ENCODE measurements at regions not wholly inside any gene's neighbourhood (a gene's known extent, or its start where the extent isn't known, plus 50 kb on each side); places are given as distances from the start of the nearest gene placed in this dataset.

- H2BK15ac ChIP-seq (ENCODE audit: low read depth, low read length), result no peak overlapping the region
- H3K23me2 ChIP-seq (ENCODE audit: insufficient read length, low read depth, low read length, poor library complexity, severe bottlenecking), result no peaks in the 10 kb centered on the region
- no peaks in the 10 kb centered on the region for H3K79me1 ChIP-seq (ENCODE audit: insufficient read depth, low read depth, low read length, poor library complexity, severe bottlenecking)
- H3K27ac ChIP-seq (ENCODE audit: insufficient read length, low read depth, low read length), result no peak overlapping the region
- no peak overlapping the region for H3K4me2 ChIP-seq (ENCODE audit: insufficient read depth, insufficient read length, low read length)
- H3K4ac ChIP-seq (ENCODE audit: low read depth, low read length), result no peak overlapping the region
- Mint-ChIP-seq H3K9me3 (no peaks in the 10 kb centered on the region), H3K4me3 (no peak overlapping the region), H3K36me3 (ENCODE audit: insufficient read depth in 1 of 3, low read depth in 3 of 3) (no peaks in the 10 kb centered on the region), H3K4me1 (peaks cover 36 to 40% of the 10 kb centered on the region in 2 experiments), H3K27ac (no peak overlapping the region; a peak in 1 of 7 replicates), H3K27me3 (ENCODE audit: low read depth) (peaks cover 2% of the 10 kb centered on the region; the same call in 1 of the 2 replicates)
- H4K20me1 ChIP-seq (ENCODE audit: control insufficient read depth, insufficient read depth, insufficient read length), result no peaks in the 10 kb centered on the region
- H2BK20ac ChIP-seq (ENCODE audit: low read depth, low read length, poor library complexity, severe bottlenecking), result no peak overlapping the region
- no peak overlapping the region for H2BK5ac ChIP-seq (ENCODE audit: insufficient read length, low read length)
- no peak overlapping the region for H4K8ac ChIP-seq (replicated peaks; ENCODE audit: insufficient read length, low read depth, low read length)
- H3K23ac ChIP-seq (ENCODE audit: insufficient read length, low read depth, low read length), result no peak overlapping the region
- H3K9me3 ChIP-seq (ENCODE audit: control insufficient read depth, low read depth, low read length), result no peaks in the 10 kb centered on the region
- no peak overlapping the region for H3K18ac ChIP-seq (ENCODE audit: insufficient read length, low read depth, low read length)
- no peak overlapping the region for H3K9ac ChIP-seq (ENCODE audit: extremely low read depth, insufficient read length, low read length)
- H3T11ph ChIP-seq (ENCODE audit: low read length), result no peak overlapping the region
- H3K79me2 ChIP-seq (ENCODE audit: insufficient read depth, low read length), result no peaks in the 10 kb centered on the region
- H3K14ac ChIP-seq (ENCODE audit: insufficient read depth, low read length), result no peak overlapping the region
- H2BK120ac ChIP-seq (ENCODE audit: low read depth, low read length, poor library complexity, severe bottlenecking), result no peak overlapping the region
- H4K5ac ChIP-seq (ENCODE audit: insufficient read length, low read depth, low read length), result no peak overlapping the region
- H2BK12ac ChIP-seq (ENCODE audit: insufficient read length, low read depth, low read length), result no peak overlapping the region
- WGBS (ENCODE audit: extremely low coverage, insufficient read length, low lambda C conversion rate), result no CpG with 5 or more reads among the region's 6 CpGs
- no peak overlapping the region for H3K56ac ChIP-seq (ENCODE audit: insufficient read length, low read depth, low read length)
- H4K91ac ChIP-seq (ENCODE audit: insufficient read length, low read depth, low read length), result no peak overlapping the region
- TF ChIP-seq CTCF (conservative IDR thresholded peaks at IDR 0.05), result no peak
- H2AFZ ChIP-seq (ENCODE audit: low read length), result no peak overlapping the region
- H2AK5ac ChIP-seq (ENCODE audit: insufficient read length, low read length), result no peak overlapping the region
- no peaks in the 10 kb centered on the region for H3K4me1 ChIP-seq (ENCODE audit: insufficient read depth, low read length)
- peak; percentile 17 for DNase-seq
- no peaks in the 10 kb centered on the region; the same call in 1 of the 2 replicates for H3K27me3 ChIP-seq (ENCODE audit: insufficient read depth, low read length)
These were observed 238.9 kb downstream of the UACA start for GRCh38 chr15:70524470-70524869.
